Vagina (tissue), 2 donors: ENCODE measurements at regions not wholly inside any gene's neighbourhood (a gene's known extent, or its start where the extent isn't known, plus 50 kb on each side); places are given as distances from the start of the nearest gene placed in this dataset.

Experiments
- DNase-seq, 2 donors: peaks; one replicate each; pipeline ENCODE4 v3.0.0-alpha.2; 2017; ENCODE audit errors: extremely low spot score in 2 of 2
- H3K27ac ChIP-seq: fragments of 200-600 bp; sonication (generic); one replicate; pipeline ENCODE4 v1.5.1; 2019
- H3K27me3 ChIP-seq: fragments of 200-600 bp; sonication (generic); one replicate; pipeline ENCODE4 v1.5.1; 2019
- H3K36me3 ChIP-seq, 2 donors: fragments of 200-600 bp; sonication (generic); one replicate each; pipeline ENCODE4 v1.5.1; 2017 to 2019
- H3K4me1 ChIP-seq: fragments of 200-600 bp; sonication (generic); one replicate; pipeline ENCODE4 v1.5.1; 2019
- H3K4me3 ChIP-seq, 2 donors: fragments of 200-600 bp; sonication (generic); 1 replicate in 1 of 2; 2 replicates in 1 of 2; pipeline ENCODE4 v1.5.1; 2016 to 2019
- H3K9me3 ChIP-seq: fragments of 200-600 bp; sonication (generic); one replicate; pipeline ENCODE4 v1.5.1; 2019
- POLR2A ChIP-seq, 2 donors: fragments of 450-650 bp; IDR thresholded peaks; one replicate each; pipeline ENCODE4 v1.6.1; 2017; ENCODE audit warnings: antibody characterized with exemption in 2 of 2, mild to moderate bottlenecking in 2 of 2, moderate library complexity in 2 of 2
- POLR2AphosphoS5 ChIP-seq, 2 donors: sonication (generic); formaldehyde crosslinking; IDR thresholded peaks; one replicate each; pipeline ENCODE4 v1.9.0; 2017; ENCODE audit warnings: antibody characterized with exemption in 2 of 2, mild to moderate bottlenecking in 2 of 2, low read depth in 1 of 2; ENCODE audit not compliant: insufficient read depth in 1 of 2
- intact Hi-C: fragments of 100-400 bp; cut with DNase I; formaldehyde crosslinking; loops from one replicate; pipeline ENCODE4 v1.15.1; 2023
- TF ChIP-seq, protein P1 (sequence below), 3 experiments: fragments of 450-650 bp in 2 of 3; fragments of 200-600 bp in 1 of 3; sonication (generic) in 1 of 3; IDR thresholded peaks; one replicate each; pipeline ENCODE4 v1.5.1; 2017 to 2019; ENCODE audit warnings: antibody characterized with exemption in 3 of 3, mild to moderate bottlenecking in 2 of 3, moderate library complexity in 2 of 3

DNA sequence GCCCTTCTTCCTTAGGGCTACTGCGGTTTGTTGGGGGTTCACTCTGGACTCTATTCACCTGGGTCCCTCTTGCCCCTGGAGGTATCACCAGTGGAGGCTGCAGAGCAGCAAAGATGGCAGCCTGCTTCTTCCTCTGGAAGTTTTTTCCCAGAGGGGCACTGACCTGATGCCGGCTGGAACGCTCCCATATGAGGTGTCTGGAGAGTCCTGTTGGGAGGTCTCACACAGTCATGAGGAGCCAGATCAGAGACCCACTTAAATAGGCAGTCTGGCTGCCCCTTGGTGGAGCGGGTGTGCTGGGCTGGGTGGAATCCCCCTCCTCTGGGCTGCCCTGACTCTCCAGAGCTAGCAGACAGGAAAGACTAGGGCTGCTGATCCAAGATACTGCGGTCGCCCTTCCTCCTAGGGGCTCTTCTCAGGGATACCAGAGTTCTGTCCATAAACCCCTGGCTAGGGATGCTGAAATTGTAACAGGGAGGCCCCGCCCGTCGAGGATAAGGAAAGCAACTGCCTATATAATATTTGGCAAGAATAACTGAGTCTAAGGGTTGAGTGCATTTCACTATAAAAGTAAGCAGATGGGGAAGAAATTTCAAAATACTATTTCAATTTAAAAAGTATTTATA, 140.7 kb downstream of the NOL4 start:
- intact Hi-C loops = no loop called here
- H3K36me3 ChIP-seq = no peaks in the 10 kb centered on the region

GRCh38 chr18:34077599-34077998, 147.1 kb downstream of the NOL4 start:
- intact Hi-C loops = no loop called here
- Histone ChIP-seq H3K4me3 (no peak overlapping the region), H3K36me3 (no peaks in the 10 kb centered on the region), H3K9me3 (no peaks in the 10 kb centered on the region), H3K27ac (no peak overlapping the region), H3K27me3 (no peaks in the 10 kb centered on the region), H3K4me1 (no peaks in the 10 kb centered on the region)
- no peak for TF ChIP-seq POLR2AphosphoS5 (IDR thresholded peaks at IDR 0.05; ENCODE audit: insufficient read depth in 1 of 2, low read depth in 1 of 2)
- TF ChIP-seq, protein P1, sequence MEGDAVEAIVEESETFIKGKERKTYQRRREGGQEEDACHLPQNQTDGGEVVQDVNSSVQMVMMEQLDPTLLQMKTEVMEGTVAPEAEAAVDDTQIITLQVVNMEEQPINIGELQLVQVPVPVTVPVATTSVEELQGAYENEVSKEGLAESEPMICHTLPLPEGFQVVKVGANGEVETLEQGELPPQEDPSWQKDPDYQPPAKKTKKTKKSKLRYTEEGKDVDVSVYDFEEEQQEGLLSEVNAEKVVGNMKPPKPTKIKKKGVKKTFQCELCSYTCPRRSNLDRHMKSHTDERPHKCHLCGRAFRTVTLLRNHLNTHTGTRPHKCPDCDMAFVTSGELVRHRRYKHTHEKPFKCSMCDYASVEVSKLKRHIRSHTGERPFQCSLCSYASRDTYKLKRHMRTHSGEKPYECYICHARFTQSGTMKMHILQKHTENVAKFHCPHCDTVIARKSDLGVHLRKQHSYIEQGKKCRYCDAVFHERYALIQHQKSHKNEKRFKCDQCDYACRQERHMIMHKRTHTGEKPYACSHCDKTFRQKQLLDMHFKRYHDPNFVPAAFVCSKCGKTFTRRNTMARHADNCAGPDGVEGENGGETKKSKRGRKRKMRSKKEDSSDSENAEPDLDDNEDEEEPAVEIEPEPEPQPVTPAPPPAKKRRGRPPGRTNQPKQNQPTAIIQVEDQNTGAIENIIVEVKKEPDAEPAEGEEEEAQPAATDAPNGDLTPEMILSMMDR (IDR thresholded peaks at IDR 0.05) = no peak
- no peak for TF ChIP-seq POLR2A (IDR thresholded peaks at IDR 0.05)
- no peak for DNase-seq

More for the DNA sequence above, 140.7 kb downstream of the NOL4 start:
- H3K9me3 ChIP-seq = no peaks in the 10 kb centered on the region
- DNase-seq = no peak
- no peaks in the 10 kb centered on the region for H3K4me1 ChIP-seq
- H3K4me3 ChIP-seq = no peak overlapping the region
- no peaks in the 10 kb centered on the region for H3K27me3 ChIP-seq
- TF ChIP-seq, protein P1 (IDR thresholded peaks at IDR 0.05) = no peak
- TF ChIP-seq POLR2A (IDR thresholded peaks at IDR 0.05) = no peak
- TF ChIP-seq POLR2AphosphoS5 (IDR thresholded peaks at IDR 0.05; ENCODE audit: insufficient read depth in 1 of 2, low read depth in 1 of 2) = no peak
- H3K27ac ChIP-seq = no peak overlapping the region

GRCh38 chr18:34075963-34076860, 148.5 kb downstream of the NOL4 start:
- no peak for DNase-seq
- H3K4me1 ChIP-seq = no peaks in the 10 kb centered on the region
- H3K9me3 ChIP-seq = no peaks in the 10 kb centered on the region
- TF ChIP-seq, protein P1 (IDR thresholded peaks at IDR 0.05) = no peak
- TF ChIP-seq POLR2AphosphoS5 (IDR thresholded peaks at IDR 0.05; ENCODE audit: insufficient read depth in 1 of 2, low read depth in 1 of 2) (no peak), POLR2A (IDR thresholded peaks at IDR 0.05) (no peak)
- H3K27me3 ChIP-seq = no peaks in the 10 kb centered on the region
- intact Hi-C loops = no loop called here
- no peaks in the 10 kb centered on the region for H3K36me3 ChIP-seq
- no peak overlapping the region for H3K4me3 ChIP-seq
- H3K27ac ChIP-seq = no peak overlapping the region

GRCh38 chr18:34061226-34061625, 163.5 kb downstream of the NOL4 start:
- Histone ChIP-seq H3K27me3 (no peaks in the 10 kb centered on the region), H3K4me1 (no peaks in the 10 kb centered on the region), H3K36me3 (no peaks in the 10 kb centered on the region), H3K27ac (no peak overlapping the region), H3K9me3 (no peaks in the 10 kb centered on the region), H3K4me3 (no peak overlapping the region)
- TF ChIP-seq POLR2A (IDR thresholded peaks at IDR 0.05) (no peak), POLR2AphosphoS5 (IDR thresholded peaks at IDR 0.05; ENCODE audit: insufficient read depth in 1 of 2, low read depth in 1 of 2) (no peak)
- TF ChIP-seq, protein P1 (IDR thresholded peaks at IDR 0.05) = no peak
- DNase-seq = no peak
- intact Hi-C loops = no loop called here

DNA sequence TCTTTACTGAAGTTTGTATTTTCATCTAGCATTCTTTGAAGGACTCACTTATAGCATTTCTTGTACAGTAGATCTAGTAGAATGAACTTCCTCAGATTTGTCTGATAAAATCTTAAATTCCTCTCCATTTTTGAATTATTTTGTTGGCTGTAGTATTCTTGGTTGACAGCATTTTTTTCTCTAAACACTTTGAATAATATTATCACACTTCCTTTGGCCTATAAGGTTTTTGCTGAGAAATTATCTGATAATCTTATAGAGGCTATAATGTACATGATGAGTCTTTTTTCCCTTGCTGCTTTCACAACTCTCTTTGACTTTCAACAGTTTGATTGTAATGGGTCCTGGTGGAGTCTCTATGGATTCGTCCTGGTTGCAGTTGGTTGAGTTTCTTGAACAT, 169.5 kb downstream of the NOL4 start:
- intact Hi-C loops = no loop called here
- Histone ChIP-seq H3K27ac (no peak overlapping the region), H3K9me3 (no peaks in the 10 kb centered on the region), H3K27me3 (no peaks in the 10 kb centered on the region), H3K4me3 (no peak overlapping the region), H3K4me1 (no peaks in the 10 kb centered on the region), H3K36me3 (no peaks in the 10 kb centered on the region)
- no peak for DNase-seq
- no peak for TF ChIP-seq POLR2AphosphoS5 (IDR thresholded peaks at IDR 0.05; ENCODE audit: insufficient read depth in 1 of 2, low read depth in 1 of 2)
- no peak for TF ChIP-seq POLR2A (IDR thresholded peaks at IDR 0.05)
- TF ChIP-seq, protein P1 (IDR thresholded peaks at IDR 0.05) = no peak
